GM19452 (cell line): ENCODE measurements at regions not wholly inside any gene's neighbourhood (a gene's known extent, or its start where the extent isn't known, plus 50 kb on each side); places are given as distances from the start of the nearest gene placed in this dataset.

Source experiments
- ATAC-seq: cut with Tn5 transposase; IDR thresholded peaks from one replicate; pipeline ENCODE4 v1.9.1; 2021; ENCODE audit not compliant: unreplicated experiment

DNA sequence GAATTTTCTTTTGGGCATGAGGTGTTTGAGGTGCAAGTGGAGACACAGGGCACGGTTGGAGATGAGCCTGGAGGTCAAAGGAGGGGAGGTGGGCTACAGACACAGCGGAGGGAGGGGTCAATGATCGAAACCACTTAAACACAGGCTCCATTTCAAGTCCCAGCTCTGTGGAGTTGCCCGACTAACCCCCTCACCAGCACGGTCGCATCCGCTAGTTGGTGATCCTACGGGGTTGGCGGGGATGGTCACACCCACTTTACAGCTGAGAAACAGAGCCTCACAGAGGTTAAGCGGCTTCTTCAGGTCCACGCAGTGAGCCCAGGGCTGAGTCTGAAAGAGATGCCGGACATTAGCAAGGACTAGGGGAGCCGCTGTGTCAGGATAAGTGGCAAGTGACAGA is 60.1 kb upstream of the RUNX3 start:
- ATAC-seq = no peak

DNA sequence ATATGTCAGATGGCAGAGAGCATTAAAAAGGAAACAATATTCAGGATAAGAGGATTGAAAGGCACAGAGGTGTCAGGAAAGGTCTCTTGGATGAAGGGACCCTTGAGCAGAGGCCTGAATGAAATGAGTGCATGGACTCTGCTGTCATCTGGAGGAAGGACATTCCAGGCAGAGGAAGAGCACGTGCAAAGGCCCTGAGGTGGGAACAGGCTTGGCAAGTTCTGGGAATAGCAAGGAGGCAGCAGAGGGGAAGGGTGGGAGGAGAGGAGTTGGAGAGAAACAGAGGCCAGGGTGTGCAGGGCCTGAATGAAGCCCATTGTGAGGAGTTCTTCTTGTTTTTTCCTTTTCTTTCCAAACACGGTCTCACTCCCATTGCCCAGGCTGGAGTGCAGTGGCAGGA is 59.0 kb upstream of the RUNX3 start:
- no peak for ATAC-seq

DNA sequence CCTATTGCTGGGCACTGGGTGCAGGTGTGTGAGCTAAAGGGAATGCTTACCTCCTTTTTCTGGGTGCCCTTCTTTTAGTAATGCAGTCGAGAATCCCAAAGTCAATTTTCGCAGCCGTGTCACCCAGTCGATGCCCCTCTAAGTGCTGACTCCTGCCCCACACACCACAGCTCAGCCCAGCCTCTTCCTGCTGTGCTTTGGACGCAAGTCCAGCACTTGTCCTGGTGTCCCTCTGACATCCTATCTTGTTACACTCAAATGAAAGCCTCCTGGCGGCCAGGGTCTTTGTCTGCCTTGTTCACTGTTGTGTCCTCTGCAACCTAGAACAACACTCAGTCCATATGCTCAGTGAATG is 58.5 kb upstream of the RUNX3 start:
- ATAC-seq = no peak

DNA sequence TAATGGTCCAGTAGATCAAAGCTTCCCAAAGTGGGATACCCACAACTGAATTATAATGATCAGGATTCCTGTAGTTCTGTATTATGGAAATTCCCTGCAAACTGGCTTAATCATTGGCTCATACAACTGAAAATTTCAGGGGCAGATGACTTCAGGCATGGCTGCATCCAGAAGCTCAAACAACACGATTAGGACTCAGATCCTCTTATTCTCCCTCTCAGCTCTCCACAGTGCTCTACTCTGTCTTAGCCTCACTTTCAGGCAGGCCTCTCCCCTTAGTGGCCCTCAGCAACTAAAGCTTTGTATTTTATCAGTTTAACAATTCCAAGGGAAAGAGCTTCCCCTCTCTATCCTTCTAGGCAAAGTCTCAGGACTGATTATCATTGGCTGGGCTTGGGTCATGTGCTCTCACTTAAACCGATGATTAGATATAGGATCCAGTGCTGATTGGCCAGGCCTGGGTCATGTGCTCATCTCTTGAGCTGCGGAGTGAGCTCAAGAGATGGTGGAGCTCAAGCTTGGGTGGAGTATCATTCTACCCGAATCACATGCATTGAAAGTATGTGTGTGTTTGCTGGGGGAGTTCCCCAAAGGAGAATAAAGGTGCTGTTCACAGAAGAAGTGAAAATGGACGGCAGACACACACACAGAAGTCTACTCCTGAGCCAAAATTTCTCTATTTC is 57.9 kb upstream of the RUNX3 start:
- ATAC-seq = peak; percentile 61

DNA sequence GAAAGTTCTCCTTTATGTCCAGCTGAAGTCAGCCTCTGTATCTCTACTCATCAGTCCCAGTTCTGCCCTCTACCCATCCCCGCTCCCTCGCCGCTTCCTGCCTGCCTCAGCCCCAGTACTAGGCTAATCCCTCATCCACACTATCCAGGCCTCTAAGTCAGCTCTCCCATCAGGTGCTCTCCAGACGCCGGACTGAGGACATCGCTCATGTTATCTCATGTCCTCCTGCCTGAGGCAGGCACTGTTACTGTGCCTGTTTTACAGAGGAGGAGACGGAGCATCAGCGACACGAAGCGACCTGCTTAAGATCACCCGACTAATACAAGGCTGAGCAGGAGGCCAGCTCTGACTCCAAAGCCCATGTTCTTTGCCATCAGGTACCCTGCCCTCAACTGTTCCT is 57.3 kb upstream of the RUNX3 start:
- no peak for ATAC-seq

DNA sequence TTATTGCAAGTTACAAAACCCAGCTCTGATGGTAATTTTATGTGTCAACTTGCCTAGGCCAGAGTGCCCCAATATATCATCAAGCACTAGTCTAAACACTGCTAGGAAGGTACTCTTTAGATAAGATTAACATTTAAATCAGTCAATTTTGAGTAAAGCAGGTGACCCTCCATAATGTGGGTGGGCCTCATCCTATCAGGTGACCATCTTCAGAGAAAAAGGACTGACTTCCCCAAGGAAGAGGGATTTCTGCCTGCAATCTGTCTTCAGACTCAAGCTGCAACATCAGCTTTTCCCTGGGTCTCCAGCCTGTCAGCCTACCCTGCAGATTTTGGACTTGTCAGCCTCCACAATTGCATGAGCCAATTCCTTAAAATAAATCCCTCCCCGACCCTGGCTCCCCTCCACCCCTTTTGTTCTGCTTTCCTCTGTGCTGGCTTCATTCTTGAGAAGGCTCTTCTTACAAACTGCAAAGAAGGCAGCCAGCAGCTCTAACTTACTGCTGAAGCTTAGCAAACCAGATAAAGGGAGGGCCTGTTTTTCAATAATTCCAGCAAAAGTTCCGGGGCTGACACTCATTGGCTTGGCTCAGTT is 56.4 kb upstream of the RUNX3 start:
- ATAC-seq = no peak

DNA sequence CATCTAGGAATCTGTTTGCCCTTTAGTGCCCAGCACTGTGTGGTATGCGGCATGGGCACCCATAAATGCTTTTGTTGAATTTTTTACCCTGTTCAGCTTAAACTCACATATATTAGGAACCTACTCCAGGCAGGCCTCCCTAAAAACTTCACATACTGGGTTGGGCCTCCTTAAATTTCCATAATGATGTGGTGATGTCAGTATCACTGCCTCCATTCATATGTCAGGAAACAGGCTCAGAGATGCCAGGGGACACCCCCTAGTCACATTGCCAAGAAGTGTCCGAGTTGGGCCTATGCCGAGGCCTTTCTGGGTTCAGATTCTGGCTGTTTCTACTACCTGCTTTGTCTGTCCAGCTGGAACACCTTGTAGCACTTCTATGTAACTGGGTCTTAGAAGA is 55.7 kb upstream of the RUNX3 start:
- ATAC-seq = no peak

DNA sequence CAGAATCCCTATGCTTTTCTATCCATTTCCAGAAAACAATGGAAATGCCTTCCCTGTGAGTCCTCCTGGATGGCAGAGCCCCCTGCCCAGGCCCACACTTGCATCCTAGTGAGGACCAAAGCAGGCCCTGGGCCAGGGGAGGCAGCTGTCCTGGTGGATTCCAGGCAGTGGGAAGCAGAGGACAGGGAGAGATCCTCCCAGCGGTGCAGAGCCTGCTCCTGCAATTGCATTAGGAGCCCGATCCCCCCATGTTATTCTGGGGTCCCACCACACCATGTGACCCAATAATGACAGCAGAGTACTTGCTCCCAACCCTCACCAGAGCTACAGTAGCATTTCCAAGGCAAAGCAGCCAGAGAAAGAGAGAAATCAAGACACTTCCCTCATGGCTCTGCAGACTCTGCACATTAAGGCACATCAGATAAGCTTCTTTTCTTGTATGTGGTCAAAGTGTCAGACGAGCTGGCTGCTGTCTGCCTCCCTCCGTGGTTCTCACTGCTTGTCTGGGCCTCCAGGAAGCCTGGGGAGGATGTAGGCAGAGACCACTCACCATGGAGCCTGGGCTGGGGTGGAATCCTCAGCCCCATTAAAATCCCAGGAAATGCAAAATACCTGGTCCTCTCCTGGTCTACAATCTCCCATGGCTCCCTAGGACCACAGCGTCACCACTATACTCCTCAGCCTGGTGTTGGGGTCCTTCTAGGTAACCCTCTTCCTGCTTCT is 54.9 kb upstream of the RUNX3 start:
- no peak for ATAC-seq

DNA sequence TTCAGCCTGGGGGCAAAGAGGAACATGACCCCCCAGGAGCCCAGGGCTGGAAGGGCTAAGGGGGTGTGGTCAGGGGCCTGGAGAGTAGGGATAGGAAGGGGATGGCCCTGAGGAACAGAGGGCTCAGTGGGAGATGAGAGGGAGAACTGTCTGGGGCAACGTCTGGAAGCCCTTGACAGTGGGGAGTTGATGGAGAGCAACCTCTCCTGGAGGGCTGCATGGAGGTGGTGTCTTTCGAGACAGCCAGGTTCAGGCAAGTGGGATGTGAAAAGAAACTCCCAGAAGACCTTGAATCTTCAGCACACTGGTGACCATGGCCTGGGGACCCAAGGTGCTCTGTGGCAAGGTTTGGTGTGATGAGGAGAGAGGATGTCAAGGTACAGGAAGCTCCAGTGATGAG is 54.2 kb upstream of the RUNX3 start:
- no peak for ATAC-seq

DNA sequence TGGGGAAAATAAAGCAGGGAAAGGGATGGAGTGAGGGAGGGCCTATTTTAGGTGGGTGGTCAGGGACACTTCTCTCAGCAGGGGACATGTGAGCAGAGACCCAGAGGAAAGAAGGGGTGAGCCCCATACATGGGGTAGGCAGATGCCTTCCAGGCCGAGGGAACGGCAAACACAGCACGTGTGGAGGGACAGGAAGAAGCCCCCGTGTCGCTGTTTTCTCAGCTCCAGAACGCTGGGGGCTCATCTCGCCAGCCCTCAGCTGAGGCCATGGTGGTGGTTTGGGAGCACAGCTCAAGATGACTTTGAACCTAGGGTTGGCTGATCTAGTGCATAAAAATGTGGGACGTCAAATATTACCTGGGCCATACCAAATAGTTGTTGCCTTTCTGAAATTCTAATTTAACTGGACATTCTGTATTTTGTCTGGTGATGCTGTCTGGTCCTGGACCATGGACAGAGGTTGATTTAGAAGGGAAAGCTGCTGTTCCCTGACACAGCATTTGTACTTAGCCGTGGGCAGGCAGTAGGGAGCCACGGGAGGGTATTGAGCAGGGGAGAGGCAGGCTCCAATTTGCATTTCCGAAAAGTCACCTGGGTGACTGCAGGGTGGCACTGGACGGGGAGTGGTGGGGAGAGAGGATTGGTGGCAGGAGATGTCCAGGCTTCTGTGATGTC is 53.1 kb upstream of the RUNX3 start:
- no peak for ATAC-seq

DNA sequence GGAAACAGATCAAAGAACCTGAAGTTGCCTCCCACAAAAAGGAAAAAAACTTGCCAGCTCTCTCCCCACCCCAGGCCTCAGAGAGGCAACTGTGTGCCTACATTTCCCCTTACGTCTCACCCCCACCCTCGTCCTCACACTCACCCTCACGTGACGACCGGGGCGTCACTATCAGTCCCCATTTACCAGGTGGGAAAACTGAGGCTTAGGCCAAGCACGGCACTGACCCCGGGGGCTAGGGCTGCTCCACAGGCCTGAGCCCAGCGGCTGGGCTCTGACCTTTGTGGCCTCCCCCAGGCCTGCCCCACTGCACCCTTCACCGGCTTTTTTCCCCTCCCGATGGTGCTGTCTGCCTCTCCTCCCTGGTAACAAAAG is 51.5 kb upstream of the RUNX3 start:
- ATAC-seq = no peak

DNA sequence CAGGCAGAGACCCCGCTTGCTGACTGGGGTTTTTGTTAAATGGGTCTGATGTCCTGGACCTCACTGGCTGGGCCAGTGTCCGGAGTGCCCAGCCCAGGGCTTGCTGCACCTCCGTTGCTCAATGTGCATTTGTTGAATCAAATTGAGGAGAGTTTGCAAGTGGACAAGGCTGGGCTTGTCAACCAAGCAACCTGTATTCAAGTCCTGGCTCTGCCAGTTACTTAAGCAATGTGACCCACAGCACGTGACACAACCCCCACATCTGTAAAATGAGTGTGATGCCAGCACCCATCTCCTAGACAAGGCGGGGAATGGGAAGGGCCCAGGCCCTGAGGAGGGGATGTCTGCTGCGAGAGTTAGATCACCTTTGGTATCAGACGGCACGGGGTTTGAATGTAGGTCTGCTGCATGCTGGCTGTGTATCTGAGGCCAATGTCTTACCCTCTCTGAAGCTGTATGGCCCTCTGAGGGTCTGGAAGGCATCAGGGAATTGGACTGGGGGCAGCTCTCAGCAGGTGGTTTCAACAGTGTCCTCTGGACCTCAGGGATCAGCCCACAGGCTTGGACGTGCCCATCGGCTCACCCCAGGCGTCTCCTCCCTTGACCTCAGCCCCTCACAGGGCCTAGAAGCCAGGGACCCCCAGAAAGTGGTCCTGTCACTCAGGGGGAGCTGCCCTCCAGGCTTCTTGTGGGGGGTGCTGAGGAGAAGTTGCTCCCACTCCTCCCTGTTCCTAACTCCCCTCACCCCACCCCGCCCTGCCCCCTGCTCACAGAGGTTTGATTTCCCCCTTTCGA is 51.0 kb upstream of the RUNX3 start:
- no peak for ATAC-seq
